ENCODE measurements at regions not wholly inside any gene's neighbourhood (a gene's known extent, or its start where the extent isn't known, plus 50 kb on each side); places are given as distances from the start of the nearest gene placed in this dataset.

DNA sequence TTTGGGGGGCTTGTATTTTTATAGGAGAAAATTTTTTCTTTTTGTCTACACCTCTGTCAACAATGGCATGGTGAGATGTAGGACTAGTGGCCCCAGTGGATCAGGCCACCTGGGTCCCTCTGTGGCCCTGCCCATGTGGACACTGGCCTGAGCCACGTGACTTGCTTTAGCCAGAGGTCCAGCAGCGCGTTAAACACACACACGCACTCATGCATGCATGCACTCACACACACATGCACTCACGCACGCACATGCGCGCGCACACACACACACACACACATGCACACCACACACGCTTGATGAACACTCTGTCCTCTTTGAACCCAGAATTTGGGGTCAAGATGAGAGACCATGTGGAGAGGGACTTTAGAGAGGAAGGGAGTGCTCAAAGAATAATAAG lies 59.4 kb upstream of the NUP50 start:
- no peak for DNase-seq (ENCODE audit: extremely low read depth, low read depth)
- TF ChIP-seq, protein P1, sequence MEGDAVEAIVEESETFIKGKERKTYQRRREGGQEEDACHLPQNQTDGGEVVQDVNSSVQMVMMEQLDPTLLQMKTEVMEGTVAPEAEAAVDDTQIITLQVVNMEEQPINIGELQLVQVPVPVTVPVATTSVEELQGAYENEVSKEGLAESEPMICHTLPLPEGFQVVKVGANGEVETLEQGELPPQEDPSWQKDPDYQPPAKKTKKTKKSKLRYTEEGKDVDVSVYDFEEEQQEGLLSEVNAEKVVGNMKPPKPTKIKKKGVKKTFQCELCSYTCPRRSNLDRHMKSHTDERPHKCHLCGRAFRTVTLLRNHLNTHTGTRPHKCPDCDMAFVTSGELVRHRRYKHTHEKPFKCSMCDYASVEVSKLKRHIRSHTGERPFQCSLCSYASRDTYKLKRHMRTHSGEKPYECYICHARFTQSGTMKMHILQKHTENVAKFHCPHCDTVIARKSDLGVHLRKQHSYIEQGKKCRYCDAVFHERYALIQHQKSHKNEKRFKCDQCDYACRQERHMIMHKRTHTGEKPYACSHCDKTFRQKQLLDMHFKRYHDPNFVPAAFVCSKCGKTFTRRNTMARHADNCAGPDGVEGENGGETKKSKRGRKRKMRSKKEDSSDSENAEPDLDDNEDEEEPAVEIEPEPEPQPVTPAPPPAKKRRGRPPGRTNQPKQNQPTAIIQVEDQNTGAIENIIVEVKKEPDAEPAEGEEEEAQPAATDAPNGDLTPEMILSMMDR (IDR thresholded peaks at IDR 0.05; ENCODE audit: low read depth, low read length): no peak

DNA sequence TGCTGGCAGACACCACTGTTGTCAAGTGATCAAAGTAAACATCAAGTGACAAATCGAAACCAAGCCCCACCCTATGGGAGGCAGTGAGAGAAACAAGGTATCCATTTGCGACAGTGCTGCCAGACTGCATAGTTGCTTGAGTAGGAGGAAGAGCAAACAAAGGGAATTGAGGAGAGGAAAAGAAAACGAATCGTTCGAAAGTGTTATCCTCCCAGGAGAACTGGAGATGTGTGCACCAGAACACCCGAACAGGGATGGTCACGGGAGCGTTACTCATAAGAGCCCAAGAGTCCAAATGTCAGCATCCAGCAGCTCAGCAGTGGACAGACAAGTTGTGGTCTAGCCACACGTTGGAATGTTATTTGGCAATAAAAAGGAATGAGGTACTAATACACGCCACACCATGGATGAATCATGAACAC lies 58.4 kb upstream of the NUP50 start:
- TF ChIP-seq, protein P1 (IDR thresholded peaks at IDR 0.05; ENCODE audit: low read depth, low read length): no peak
- DNase-seq (ENCODE audit: extremely low read depth, low read depth): peak; percentile 83

DNA sequence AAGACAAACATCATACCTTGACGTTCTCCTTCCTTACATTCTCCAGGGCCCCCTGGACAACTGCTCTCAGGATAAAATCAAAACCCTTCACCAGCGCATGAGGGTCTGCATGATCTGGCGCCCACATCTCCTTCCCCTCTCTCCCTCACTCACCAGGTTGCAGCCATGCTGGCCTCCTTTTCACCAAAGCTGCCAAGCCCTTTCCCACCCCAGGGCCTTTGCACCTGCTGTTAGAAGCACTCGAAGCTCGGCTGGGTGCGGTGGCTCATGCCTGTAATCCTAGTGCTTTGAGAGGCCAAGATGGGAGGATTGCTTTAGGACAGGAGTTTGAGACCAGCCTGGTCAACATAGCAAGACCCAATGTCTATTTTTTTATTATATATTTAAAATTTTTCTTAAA lies 56.1 kb upstream of the NUP50 start:
- no peak for DNase-seq (ENCODE audit: extremely low read depth, low read depth)
- TF ChIP-seq, protein P1 (IDR thresholded peaks at IDR 0.05; ENCODE audit: low read depth, low read length): no peak

DNA sequence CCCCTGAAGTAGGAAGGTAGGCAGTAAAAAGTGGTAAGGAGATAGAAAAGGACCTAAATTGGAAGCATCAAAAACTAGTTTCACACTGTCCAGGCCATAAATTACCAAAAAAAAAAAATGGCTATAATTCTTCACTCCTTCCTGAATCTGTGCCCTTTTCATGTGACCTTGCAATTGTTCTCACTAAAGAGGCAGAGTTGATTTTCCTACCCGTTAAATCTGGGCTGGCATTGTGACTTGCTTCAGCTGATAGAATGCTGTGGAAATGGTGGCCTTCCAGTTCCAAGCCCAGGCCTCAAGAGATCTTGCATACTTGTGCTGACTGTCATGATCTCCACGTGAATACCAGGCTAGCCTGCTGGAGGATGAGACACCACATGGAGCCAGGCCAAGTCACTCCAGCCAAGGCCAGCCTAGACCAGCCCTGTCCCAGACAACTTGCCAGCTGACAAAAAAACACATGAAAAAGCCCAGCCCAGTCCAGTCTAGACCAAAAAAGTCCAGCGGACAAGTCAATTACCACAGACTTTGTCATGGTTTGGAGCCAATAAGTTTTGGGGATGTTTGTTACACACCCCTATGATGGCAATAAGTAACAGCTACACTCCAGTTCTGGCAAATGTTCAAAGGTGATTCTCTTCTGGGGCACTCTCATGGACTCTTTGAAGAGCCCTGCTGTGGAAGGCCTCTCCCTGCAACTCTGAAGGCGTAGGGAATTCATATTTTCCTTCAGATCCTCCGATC lies 51.4 kb upstream of the NUP50 start:
- DNase-seq (ENCODE audit: extremely low read depth, low read depth): no peak

More for the DNA sequence above, 51.4 kb upstream of the NUP50 start:
- TF ChIP-seq, protein P1 (IDR thresholded peaks at IDR 0.05; ENCODE audit: low read depth, low read length): no peak

Data from AG09319 (cell line).